ENCODE measurements at regions not wholly inside any gene's neighbourhood (a gene's known extent, or its start where the extent isn't known, plus 50 kb on each side); places are given as distances from the start of the nearest gene placed in this dataset.

DNA sequence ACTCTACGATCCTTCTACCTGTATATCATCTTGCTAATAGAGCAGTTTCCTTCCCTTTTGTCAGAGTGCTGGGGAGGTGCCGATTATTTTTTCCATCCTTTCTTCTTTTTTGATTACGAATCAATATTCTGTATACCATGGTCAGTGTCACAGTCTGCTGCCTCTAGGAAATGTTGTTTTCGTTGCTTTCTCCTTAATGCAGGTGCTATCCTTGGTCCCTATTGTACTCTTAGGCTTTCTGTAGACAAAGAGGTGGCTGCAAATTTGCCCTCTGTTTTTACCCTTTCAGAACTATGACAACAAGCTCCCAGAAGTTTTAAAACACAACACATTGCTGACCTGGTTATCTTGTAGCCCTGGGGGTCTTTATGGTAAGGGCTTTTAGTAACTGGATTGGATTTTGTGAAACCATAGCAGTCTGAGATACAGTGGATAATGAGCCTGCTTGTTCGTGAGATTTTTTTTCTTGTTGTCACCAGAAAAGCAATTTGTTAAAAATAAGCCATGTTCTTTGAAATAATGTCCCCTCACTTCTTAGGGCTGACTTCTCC, 430.3 kb upstream of the TPM1 start:
- no peak for DNase-seq (ENCODE audit: low read depth)

DNA sequence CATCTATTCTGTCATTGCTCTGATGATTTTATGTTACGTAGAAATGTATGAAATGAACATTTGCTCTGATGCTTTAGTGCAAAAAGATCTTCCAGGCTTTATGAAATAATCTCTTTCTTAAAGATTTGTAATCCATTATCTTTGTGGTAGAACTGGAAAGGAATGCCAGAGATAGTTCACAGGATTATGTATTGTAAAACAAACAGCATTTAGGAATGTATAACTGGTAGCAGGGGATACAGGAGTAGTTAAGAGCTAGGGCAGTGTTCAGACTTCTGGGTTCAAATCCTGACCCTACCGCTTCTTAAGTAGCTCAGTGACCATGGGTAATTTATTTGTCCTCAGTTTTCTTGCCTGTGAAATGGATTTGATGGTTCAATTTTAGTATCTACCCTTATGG, 429.8 kb upstream of the TPM1 start:
- DNase-seq (ENCODE audit: low read depth): no peak

DNA sequence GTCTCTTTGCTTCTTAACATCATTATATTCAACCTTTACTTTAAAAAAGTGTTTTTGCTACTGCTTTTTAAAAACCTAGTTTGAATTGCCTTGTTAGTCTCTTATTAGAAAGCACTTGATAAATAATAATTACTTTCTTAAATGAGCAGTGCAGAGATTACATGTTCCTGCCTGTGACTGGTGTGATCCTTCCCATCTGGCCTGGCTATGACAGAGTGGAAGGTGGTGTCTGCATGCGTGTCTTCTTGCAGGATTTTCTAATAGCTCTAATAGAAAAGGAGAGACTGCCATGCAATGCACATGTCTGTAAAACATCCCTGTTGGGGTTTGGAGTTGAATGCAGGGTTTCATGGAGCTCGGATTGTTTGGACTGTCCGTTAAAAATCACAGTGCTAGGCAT, 425.8 kb upstream of the TPM1 start:
- DNase-seq (ENCODE audit: low read depth): no peak

DNA sequence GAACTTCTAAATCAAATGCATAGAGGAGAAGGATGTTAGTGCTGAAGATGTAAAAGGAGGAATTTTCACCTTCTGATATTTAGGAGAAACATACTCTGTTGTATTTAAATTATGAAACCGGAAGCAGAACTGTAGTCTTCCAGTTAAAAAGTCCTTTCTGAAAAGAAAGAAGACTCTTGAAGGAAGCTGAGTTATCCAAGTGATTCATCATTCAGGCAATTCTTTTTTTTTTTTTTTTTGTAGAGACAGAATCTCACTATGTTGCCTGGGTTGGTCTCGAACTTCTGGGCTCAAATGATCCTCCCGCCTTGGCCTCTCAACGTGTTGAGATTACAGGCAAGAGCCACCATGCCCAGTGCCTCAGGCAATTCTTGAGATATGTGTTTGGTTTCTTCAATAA, 424.8 kb upstream of the TPM1 start:
- no peak for DNase-seq (ENCODE audit: low read depth)

DNA sequence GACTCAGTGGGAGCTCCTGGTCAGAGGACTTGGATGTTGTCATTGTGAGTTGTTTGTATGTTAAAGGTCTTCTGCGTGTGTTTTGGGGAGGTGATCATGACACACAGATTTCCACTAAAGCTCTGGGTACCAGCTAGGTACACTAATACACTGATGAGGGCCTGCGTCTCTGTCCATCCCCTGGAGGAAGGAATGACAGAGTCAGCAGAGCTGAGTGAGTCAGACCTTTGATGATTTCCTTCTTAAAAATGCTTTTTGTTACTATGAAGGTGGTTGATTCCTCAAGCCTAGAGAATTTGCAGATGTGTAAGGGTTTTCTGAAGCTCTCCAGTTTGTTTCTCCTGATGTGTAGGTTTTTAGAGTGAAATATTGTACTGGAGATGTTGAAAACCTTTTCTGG, 424.1 kb upstream of the TPM1 start:
- no peak for DNase-seq (ENCODE audit: low read depth)

DNA sequence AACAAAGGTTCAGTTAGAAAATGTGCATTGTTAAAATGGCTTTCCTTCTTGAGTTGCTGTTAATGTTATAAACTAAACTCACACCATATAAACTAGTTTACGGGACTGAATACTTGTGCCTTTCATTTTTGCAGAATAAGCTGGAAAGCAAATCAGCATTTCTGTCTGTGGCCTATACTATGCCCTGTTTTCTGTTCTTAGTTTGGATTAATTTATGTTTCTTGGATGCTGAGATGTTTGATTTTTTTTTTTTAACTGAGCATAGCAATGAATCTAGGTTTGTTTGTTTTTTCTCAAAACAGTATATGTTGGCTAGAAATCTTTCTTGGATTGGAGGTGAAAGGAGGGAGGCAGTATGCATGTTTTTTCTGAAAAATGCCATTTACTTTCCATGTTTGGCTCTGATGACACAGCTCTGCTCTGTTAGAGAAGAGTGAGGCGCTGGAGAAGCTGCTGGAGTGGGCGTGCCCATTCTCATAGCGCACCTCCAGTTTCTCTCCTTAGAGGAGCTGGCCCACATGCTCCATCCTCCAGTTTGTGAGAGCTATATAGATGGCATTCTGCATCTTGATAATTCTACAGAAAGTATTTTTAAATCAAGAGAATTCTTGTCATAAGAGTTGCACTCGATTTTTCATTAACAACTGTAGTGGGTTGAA, 423.6 kb upstream of the TPM1 start:
- no peak for DNase-seq (ENCODE audit: low read depth)

DNA sequence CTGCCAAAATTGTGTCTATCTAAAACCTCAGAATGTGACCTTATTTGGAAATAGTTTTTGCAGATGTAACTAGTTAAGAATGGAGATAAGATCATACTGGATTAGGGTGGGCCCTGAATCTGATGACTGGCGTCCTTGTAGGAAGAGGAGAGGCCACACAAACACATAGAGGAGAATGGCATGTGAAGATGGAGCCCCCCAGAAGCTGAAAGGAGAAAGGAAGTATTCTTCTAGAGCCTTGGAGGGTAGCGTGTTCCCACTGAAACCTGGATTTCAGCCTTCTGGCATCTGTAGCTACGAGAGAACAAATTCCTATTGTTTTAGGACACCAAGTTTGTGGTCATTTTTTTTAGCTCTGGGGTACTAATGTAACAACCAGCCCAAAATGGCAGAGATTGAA, 423.0 kb upstream of the TPM1 start:
- DNase-seq (ENCODE audit: low read depth): no peak

DNA sequence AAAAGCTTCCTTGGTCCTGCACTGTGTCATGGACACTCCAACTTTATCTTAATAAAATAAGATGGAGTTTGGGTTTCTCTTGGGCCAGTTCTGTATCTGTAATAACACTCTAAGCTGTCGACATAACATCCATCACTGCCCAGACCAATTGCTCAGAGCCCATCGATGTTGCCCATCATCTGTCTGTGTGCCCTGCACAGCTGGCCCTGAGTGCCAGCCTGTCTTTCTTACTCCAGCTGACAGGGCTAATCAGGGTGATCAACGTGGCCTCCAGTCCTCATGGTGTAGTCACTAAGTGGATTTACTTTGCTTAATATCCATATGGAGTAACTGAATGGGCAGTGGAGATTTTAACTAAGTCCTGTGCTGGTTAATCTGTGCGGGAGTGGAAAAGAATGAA, 419.8 kb upstream of the TPM1 start:
- no peak for DNase-seq (ENCODE audit: low read depth)

DNA sequence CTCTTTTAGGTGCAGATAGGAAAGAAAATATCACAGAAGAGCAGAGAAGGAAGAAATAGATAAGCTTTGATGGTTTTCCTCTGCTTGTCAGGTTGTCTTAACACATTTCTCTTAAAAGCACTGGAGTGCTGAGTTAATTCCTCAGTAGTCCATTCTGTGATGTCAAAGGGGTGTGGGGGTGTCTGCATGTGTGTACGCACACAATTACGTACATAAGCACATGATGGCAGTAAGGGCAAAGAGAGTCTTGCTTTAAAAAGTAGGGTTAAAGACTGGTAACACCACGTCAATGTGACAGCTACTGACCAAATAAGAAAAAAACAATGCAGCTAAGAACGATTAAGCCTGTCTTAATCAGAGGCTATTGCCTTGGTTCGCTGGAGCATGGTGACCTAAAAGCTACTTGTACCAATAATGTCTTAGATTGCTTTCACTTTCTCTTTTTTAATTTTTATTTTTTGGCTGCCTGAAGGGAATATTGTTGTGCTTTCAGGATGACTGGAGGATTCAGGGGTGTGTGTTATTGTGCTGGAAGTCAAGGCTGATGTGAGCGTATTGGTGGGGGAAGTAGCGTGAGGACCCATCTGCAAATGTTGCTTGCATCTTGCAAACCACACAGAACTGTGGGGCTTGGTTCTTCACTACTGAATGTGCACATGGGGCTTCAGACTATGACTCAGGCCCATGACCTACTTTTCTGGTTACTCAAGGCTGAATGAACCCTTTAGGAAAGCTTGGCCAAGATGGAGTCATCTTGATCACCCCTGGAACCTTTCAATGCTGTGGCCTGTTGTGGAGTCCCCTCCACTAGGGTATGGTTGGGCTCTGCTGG, 417.8 kb upstream of the TPM1 start:
- no peak for DNase-seq (ENCODE audit: low read depth)

DNA sequence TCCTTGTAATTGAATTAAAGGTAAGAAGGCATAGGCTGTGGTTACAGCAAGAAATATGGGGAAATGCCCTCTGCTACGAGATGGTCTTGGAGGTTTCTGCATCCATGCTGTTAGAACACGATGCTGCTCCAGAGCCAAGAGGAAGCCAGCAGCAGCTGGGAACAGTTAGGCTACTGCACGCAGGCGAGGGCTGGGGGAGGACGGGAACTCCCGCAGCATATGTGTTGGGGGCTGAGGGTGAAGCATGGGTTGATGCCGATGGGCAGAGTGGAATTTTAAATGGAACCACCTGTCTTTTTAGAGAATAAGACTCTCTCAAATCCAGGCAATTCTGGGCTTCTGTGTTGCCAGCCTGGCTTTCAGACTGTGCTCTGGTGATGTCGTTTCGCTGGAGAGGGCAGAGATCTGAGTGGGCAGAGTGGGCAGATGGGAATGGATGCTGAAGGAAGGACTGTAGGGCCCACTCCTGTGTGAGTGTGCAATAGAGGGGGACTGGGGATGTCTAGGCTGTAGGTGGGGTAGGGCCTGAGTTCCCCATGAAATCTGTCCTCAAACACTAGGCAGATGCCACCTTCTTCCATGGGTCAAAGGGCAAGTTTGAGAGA, 417.0 kb upstream of the TPM1 start:
- DNase-seq (ENCODE audit: low read depth): no peak

DNA sequence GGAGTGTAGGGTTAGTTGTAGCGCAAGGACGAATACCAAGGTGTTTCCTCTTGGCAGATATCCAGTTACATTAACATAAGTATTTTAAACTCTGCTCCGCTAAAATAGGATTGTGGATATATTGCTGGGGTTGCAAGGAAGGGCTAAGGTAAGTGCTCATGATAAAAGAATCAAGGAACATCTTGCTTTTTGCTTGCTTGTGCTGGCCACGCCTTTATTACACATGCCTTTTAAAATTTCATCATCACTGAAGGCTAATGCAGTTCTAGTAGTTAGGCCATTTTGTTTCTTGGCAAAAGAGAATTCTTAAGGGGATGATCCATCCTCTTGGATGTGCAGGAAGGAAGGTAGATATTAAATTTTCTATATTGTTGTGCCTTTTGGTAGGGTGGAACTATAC, 415.6 kb upstream of the TPM1 start:
- no peak for DNase-seq (ENCODE audit: low read depth)

DNA sequence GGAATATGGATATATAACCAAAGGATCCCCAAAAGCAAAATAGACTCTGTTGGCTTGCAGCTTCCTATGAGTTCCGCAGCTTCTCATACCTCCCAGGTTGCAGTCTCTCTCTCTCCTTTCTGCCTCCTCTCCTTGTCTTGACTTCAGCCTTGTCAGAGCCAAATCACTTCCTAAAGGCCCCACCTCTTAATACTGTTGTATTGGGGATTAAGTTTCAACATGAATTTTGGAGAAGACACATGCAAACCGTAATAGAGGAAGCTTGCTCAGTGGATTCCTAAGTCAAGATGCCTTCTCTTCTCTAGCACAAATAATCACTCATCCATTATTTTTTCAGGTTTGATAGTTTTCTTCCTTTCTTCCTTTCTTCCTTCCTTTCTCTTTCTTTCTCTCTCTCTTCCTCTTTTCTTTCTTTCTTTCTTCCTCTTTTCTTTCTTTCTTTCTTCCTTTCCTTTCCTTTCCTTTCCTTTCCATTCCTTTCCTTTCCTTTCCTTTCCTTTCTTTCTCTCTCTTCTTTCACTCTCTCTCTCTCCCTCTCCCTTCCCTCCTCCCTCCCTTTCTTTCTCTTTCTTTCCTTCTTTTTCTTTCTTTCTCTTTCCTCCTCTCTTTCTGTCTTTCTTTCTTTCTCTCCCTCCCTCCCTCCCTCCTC, 411.3 kb upstream of the TPM1 start:
- DNase-seq (ENCODE audit: low read depth): no peak

DNA sequence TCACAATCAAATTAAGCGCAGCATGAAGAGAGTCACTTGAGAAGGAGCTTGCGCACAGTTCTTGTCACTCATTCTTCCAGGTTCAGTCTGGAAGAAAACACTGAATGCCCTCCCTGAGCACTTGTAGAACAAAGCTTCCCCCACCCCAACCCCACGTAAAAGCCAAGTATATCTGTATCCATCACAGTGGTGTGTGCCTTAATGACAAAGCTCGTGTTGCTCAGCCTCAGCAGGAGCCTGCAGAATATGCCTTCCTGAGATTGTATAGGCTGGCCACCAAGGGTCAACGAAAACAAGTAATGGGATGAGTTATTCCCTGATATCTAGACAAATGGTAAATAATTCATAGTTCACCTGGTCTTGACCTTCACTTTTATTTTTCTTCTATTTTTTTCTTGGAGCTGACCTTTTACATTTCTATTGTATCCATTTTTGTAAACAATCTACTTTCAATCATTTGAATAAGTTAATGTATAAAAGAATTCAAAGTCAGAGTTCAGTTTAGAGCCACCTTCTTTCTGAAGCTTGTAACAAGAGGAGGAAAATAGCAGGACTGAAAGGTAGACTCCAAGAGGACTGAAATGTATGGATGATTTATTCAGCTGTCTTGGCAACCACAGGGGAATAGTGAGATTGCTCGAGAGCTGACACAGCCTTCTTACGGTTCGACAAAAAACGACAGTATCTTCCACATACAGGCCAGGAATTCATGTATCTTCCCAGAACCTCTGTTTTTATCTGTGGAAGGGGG, 405.5 kb upstream of the TPM1 start:
- DNase-seq (ENCODE audit: low read depth): no peak

DNA sequence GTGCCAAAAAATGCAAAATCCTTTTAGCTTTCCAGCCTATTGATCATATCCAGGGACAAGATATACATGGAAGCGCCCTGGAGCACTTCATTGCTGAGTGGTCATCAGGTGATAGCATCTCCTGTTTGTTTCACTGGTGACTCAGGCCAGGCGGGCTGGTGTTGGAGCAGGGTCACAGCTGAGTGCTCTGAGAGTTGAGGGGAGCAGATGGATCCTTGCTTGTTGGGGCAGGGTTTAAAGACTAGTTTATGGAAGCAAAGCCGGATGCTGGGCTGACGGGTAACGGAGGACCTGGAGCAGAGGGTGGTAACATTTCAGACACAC, 405.0 kb upstream of the TPM1 start:
- DNase-seq (ENCODE audit: low read depth): no peak

DNA sequence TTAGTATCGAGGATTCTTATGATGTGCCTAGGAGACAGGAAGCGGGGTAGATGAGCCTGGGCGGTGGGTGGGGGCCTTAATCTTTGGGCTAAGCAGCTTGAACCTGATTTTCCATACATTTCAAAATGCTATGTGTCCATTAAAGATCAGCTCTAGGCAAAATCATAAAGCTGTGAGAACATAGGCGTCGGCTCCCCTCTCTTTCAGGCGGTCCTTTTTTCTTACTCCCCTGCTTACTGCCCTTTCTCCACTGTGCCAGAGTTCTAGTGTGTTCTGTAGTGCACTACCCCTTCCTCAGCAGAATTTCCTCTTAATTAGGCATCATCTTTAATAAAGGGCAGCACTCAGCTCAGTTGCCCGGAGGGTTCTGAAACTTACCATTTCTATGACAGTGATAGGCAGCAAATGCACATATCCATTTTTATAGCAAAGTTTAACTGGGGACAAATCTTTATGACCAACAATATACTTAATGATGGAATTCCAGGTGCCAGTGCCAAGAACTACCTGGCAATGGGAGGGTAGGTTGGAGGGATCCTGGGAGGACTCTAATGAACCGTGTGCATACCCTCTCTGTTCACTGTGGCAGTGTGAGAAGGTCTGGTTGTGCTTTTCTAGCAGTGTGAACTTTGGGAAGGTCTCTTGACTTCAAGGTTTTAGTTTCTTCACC, 404.5 kb upstream of the TPM1 start:
- DNase-seq (ENCODE audit: low read depth): no peak

DNA sequence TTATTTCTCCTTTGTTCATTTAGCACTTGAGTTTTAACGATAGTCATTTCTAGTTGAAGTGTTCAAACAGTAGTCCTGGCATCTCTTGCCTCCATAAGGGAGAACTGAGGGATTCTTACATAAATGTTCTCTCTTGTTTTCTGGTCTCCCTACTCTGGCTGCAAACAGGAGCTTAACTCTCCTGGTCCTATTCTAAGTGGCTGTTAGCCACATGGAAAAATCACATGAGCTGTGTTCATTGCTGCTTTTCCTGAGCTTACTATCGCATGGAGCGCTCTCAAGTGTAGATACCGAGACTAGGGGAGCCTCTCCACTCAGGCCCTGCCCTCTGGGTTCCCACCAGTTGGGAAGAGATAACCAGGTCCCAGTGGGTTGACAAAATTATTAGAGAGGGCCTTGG, 403.1 kb upstream of the TPM1 start:
- DNase-seq (ENCODE audit: low read depth): no peak

DNA sequence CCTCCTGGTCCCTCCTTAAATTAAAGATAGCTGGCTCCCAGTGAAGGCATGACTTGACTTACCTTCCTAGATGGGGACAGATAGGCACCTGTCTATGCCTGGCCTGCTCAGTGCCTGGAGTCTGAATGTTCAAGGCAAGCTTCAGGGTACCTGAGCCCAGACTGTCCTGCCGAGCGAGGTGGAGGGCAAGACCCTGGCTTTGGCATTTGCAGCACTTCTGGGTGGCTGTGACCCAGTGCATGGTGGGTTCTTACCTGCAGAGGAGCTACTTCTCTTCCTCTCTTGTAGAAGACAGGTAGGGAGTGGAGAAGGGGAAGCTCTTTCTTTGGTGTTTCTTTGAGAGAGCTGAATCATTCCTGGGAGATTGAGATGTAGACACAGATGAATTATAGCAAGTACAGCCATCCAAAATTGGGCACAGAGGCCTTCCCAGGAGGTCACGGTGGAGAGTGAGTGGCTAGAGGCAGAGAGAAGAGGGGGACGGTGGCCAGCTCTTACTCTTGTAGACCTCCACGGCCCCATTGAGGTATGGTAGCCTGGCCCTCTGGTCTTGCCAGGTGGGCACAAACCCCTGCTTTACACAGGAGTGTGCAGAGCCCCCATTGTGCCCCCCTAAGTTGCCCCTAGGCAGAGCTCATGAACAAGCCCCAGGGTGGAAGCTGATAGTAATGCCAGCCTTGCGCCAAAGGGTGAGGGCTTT, 402.5 kb upstream of the TPM1 start:
- no peak for DNase-seq (ENCODE audit: low read depth)

DNA sequence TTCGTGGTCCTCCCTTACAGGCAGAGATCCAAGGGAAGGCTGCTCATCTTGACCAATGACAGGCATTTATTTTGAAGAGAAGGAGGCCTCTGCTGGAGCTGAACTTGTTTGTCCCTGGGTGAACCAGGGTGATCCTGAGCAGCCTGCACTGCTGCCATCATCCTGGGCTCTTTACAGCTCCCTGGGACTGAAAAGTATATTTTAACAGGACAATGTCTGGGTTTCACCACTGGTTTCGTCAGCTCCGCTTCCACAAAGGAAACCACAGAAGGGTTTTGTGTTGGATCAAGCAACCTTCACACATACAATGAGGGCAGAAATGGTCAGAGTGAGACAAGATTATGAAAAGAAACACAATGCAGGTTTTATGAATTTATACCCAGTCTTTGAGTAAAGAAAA, 400.7 kb upstream of the TPM1 start:
- no peak for DNase-seq (ENCODE audit: low read depth)

DNA sequence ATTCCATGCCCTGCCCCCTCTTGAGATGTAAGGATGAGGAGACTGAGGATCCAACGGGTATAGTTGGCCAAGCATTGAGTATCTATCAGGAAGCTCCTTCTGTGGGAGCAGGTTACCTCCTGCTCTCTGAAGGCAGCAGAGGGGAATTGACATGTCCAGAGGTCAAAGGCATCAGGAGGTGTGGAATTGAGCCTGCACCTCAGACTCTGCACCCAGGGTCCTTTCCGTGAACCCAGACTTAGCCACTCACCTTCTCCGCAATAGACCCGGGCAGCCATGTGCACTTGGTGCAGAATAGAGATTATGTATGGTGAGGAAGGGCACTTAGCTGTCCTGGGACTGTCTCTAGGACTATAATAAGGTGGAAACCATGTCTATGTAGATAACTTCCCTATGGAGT, 399.0 kb upstream of the TPM1 start:
- no peak for DNase-seq (ENCODE audit: low read depth)

DNA sequence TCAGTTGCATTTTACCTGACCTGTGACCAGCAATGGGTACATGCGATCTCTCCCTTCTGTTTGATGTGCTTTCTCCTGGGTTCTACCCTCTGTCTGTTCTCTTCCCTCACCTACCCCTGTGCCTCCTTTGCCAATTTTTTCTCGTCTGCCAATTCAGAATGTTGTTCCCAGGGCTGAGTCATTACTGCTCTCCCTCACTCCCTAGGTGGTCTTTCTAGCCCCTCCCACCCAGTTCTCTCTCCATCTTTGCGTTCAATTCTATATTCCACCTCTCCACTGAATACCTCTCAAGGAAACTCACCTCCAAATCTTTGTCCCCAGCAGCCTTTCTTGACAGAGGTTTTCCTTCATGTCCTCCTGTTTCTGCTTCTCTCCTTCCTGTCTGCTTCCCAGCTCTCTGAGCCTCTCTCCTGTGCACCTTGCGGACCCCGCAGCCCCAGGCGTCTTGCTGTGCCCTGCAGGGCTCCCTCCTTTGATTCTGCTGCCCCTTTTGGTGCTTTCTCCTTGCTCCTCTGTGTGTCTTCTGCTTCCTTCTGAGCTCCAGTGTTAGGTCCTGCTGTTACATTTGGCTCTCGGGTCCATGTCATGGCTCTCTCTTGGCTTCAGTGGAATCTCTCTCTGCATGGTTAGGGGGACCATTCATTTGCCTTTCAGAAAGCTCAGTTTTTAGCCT, 398.2 kb upstream of the TPM1 start:
- no peak for DNase-seq (ENCODE audit: low read depth)

Measured in activated T-cell treated with anti-CD3 and anti-CD28 coated beads for 1 hour (primary cell).